ENCODE measurements at regions not wholly inside any gene's neighbourhood (a gene's known extent, or its start where the extent isn't known, plus 50 kb on each side); places are given as distances from the start of the nearest gene placed in this dataset.

DNA sequence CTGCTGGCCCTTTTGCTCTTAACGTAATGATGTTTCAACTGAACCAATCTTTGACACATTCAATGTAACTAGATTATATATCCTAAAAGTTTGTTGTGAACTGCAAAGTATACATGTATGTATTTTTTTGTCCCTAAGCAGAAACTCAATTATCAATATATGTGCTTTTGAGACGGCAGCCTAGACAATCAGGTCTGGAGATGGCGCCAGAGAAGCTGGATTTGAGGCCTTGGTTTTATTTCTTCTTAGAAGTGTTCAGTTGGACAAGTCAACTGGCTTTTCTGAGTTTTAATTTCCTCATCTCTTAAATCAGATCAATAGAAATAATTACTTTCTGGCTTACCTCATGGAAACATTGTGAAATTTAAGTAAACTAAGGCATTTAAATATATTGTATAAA lies 62.5 kb downstream of the DCAF8L1 start:
- TF ChIP-seq, protein P1, sequence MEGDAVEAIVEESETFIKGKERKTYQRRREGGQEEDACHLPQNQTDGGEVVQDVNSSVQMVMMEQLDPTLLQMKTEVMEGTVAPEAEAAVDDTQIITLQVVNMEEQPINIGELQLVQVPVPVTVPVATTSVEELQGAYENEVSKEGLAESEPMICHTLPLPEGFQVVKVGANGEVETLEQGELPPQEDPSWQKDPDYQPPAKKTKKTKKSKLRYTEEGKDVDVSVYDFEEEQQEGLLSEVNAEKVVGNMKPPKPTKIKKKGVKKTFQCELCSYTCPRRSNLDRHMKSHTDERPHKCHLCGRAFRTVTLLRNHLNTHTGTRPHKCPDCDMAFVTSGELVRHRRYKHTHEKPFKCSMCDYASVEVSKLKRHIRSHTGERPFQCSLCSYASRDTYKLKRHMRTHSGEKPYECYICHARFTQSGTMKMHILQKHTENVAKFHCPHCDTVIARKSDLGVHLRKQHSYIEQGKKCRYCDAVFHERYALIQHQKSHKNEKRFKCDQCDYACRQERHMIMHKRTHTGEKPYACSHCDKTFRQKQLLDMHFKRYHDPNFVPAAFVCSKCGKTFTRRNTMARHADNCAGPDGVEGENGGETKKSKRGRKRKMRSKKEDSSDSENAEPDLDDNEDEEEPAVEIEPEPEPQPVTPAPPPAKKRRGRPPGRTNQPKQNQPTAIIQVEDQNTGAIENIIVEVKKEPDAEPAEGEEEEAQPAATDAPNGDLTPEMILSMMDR (conservative IDR thresholded peaks at IDR 0.05; ENCODE audit: low read depth, low read length) = peak; percentile 51
- TF ChIP-seq EZH2 (IDR thresholded peaks at IDR 0.05; ENCODE audit: low read length, unreplicated experiment) (no peak), EZH2phosphoT487 (IDR thresholded peaks at IDR 0.05; ENCODE audit: borderline replicate concordance, low read length) (no peak)

All from PC-3 (cell line).